Fibroblast of villous mesenchyme (primary cell): ENCODE measurements at regions not wholly inside any gene's neighbourhood (a gene's known extent, or its start where the extent isn't known, plus 50 kb on each side); places are given as distances from the start of the nearest gene placed in this dataset.

Source experiments
- DNase-seq: peaks from one replicate; pipeline ENCODE4 v3.0.0-alpha.2; 2010; ENCODE audit warnings: low read depth
- H3K4me3 ChIP-seq: 2 replicates; pipeline ENCODE4 v1.5.1; 2011; ENCODE audit warnings: low read depth, mild to moderate bottlenecking, low read length
- CTCF ChIP-seq: IDR thresholded peaks from 2 replicates; pipeline ENCODE4 v1.5.1; 2012; ENCODE audit warnings: low read depth, mild to moderate bottlenecking, low read length; ENCODE audit not compliant: insufficient read depth

DNA sequence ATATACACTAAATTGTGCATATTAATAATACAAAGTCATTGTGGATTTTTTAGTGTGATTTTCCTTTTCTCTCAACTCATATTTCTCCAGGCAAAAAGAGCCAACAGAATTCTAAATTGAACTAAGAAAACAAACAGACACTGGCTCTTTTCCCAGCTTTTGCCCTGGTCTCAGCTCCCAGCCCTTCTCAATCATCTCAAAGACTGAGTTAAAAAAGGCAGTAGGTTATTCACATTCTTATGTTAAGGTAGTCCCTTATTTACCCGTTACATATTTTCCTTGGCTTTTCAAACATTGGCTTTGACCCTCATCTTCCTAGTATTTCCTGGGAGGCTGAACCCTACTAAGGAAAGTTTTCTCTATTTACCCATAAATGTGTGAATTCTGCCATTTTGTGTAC lies 753.6 kb downstream of the LIG4 start:
- no peak for TF ChIP-seq CTCF
- DNase-seq, result no peak
- H3K4me3 ChIP-seq, result no peak overlapping the region

GRCh38 chr13:107459430-107459829 lies 755.9 kb downstream of the LIG4 start:
- peak; percentile 82 for DNase-seq
- H3K4me3 ChIP-seq, result no peak overlapping the region
- TF ChIP-seq CTCF, result no peak

DNA sequence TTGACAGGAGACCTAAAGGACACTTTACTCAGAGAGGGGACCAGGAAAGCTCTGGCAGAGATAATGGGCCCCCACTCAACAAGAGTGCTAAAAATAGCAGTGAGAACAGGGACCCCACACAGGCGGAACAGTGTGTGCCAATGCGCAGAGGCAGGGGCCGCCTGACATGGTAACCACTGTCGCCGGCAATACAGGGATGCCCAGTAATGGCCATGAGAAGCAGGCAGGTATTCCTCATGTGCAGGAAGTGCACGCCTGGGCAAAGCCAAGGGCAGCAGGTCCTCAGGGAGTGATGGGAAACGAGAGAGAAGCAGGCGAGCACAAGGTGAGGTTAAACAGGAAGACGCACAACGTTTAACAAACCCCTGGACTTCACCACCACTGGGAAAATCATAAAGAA lies 757.1 kb downstream of the LIG4 start:
- DNase-seq, result no peak
- H3K4me3 ChIP-seq, result no peak overlapping the region
- TF ChIP-seq CTCF, result no peak

DNA sequence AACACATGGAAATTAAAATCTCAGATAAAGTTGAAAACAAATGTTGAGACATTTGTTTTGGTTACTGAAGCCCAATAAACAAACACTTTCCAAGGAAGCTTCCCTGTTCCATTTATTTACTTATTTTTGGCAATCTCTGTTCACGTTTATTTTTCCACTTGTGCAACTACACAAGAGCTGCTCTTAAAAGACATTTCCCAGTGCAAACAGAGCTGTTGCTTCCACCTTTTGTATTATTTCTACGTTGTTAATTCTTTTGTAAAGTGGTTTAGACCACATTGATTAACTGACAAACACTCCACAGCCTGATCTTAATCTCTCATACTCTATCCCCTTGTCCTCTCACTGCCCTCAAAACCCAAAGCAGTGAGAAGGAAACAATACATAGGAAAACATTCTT lies 757.6 kb downstream of the LIG4 start:
- no peak for DNase-seq
- no peak for TF ChIP-seq CTCF
- H3K4me3 ChIP-seq, result no peak overlapping the region

DNA sequence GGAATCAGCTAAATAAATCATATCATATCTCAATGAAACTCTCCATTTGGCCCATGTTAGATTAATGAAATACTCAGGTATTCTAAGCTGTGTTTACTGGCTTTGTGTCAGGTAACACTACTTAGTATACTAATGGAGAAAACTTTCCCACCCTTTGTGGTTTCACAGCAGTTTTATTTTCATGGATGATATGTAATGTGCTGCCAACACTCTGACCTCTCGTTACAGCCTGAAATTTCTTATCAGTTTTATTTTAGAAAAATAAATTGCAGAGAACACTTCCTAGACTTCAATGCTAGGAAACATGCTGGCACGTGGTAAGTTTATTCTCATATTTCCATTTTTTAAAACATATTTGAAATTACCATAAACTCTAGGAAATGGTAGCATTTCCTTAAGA lies 758.9 kb downstream of the LIG4 start:
- no peak overlapping the region for H3K4me3 ChIP-seq
- TF ChIP-seq CTCF, result no peak
- no peak for DNase-seq

- TF ChIP-seq CTCF, result no peak
- no peak for DNase-seq
Observed at GRCh38 chr13:107452833-107453232, 762.5 kb downstream of the LIG4 start.

DNA sequence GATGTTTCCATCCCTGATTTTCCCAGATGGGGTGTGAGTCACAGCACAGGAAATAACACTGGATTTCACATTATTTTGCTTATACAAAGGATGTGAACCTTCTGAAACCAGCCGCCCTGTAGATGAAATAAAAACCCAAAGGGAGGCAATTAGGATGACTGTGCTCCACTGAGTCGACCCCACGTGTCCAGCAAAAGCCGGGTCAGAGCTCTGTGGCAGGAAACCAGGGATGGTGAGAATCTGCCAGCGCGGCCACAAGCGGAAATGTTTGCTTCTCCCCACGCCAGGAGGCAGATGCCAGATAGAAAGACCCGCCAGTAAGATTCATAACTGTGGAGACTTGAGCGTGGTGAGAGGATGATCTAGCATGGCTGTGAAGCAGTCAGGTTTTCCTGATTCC lies 764.4 kb downstream of the LIG4 start:
- peak; percentile 7 for TF ChIP-seq CTCF
- DNase-seq, result peak; percentile 96
- H3K4me3 ChIP-seq, result no peak overlapping the region

More at GRCh38 chr13:107452833-107453232, 762.5 kb downstream of the LIG4 start:
- no peak overlapping the region for H3K4me3 ChIP-seq
